Upper lobe of left lung (tissue), 6 donors: ENCODE measurements at regions not wholly inside any gene's neighbourhood (a gene's known extent, or its start where the extent isn't known, plus 50 kb on each side); places are given as distances from the start of the nearest gene placed in this dataset.
"Not testable (repeated sequence)": the region's sequence is repeated elsewhere in the genome, so short reads cannot be mapped to it uniquely, and the experiment has no call there.

Experiments used
- ATAC-seq, 2 donors: fragments of 200-7000 bp; cut with Tn5 transposase; one replicate each; pipeline ENCODE4 v1.9.1; 2022; ENCODE audit warnings: mild to moderate bottlenecking in 2 of 2, moderate library complexity in 2 of 2; ENCODE audit not compliant: low FRiP score in 2 of 2
- DNase-seq, 2 donors: peaks; one replicate each; pipeline ENCODE4 v3.0.0-alpha.2; 2019 to 2020
- H3K27ac ChIP-seq, 4 donors: fragments of 200-600 bp; sonication (generic); one replicate each; pipeline ENCODE4 v1.5.1; 2016 to 2019
- H3K27me3 ChIP-seq, 4 donors: fragments of 200-600 bp; sonication (generic); one replicate each; pipeline ENCODE4 v1.5.1; 2017 to 2019
- H3K36me3 ChIP-seq, 4 donors: fragments of 200-600 bp; sonication (generic); one replicate each; pipeline ENCODE4 v1.5.1; 2016 to 2019
- H3K4me1 ChIP-seq, 4 donors: fragments of 200-600 bp; sonication (generic); one replicate each; pipeline ENCODE4 v1.5.1; 2018 to 2019
- H3K4me3 ChIP-seq, 4 donors: fragments of 200-600 bp; sonication (generic); one replicate each; pipeline ENCODE4 v1.5.1; 2017 to 2019; ENCODE audit warnings: mild to moderate bottlenecking in 2 of 4, moderate library complexity in 1 of 4
- H3K9me3 ChIP-seq, 4 donors: fragments of 200-600 bp; sonication (generic); one replicate each; pipeline ENCODE4 v1.5.1; 2018 to 2019
- EP300 ChIP-seq, 4 donors: sonication (generic); formaldehyde crosslinking; IDR thresholded peaks; one replicate each; pipeline ENCODE4 v1.5.1; 2017; ENCODE audit warnings: antibody characterized with exemption in 4 of 4, control low read depth in 2 of 4
- POLR2A ChIP-seq, 4 donors: fragments of 450-650 bp; IDR thresholded peaks; one replicate each; pipeline ENCODE4 v1.5.1; 2016 to 2017; ENCODE audit warnings: antibody characterized with exemption in 4 of 4, mild to moderate bottlenecking in 2 of 4
- POLR2AphosphoS5 ChIP-seq, 2 donors: sonication (generic); formaldehyde crosslinking; IDR thresholded peaks; one replicate each; pipeline ENCODE4 v1.5.1; 2017; ENCODE audit warnings: antibody characterized with exemption in 2 of 2
- WGBS, 2 donors: methylation state at CpG; one replicate each; pipeline ENCODE4 v1.1.5; 2017 to 2018; 5-methylcytosine and 5-hydroxymethylcytosine counted together
- TF ChIP-seq, protein P1 (sequence below), 6 experiments: fragments of 450-650 bp in 4 of 6; fragments of 200-600 bp in 2 of 6; sonication (generic) in 2 of 6; IDR thresholded peaks; one replicate each; pipeline ENCODE4 v1.5.1; 2016 to 2019; ENCODE audit warnings: antibody characterized with exemption in 6 of 6
- donor health status: DM: no; HTN: no; CAD: no; lungs with moderate emphysema.
- donor health status: DM: no; HTN: yes; CAD: no; lungs with severe emphysema.

GRCh38 chr10:10053051-10053450, 964.6 kb upstream of the CELF2 start:
- TF ChIP-seq, protein P1, sequence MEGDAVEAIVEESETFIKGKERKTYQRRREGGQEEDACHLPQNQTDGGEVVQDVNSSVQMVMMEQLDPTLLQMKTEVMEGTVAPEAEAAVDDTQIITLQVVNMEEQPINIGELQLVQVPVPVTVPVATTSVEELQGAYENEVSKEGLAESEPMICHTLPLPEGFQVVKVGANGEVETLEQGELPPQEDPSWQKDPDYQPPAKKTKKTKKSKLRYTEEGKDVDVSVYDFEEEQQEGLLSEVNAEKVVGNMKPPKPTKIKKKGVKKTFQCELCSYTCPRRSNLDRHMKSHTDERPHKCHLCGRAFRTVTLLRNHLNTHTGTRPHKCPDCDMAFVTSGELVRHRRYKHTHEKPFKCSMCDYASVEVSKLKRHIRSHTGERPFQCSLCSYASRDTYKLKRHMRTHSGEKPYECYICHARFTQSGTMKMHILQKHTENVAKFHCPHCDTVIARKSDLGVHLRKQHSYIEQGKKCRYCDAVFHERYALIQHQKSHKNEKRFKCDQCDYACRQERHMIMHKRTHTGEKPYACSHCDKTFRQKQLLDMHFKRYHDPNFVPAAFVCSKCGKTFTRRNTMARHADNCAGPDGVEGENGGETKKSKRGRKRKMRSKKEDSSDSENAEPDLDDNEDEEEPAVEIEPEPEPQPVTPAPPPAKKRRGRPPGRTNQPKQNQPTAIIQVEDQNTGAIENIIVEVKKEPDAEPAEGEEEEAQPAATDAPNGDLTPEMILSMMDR (IDR thresholded peaks at IDR 0.05) = no peak
- TF ChIP-seq POLR2A (IDR thresholded peaks at IDR 0.05) = no peak
- TF ChIP-seq POLR2AphosphoS5 (IDR thresholded peaks at IDR 0.05) = no peak
- TF ChIP-seq EP300 (IDR thresholded peaks at IDR 0.05) = no peak
- Histone ChIP-seq H3K27me3 (no peaks in the 10 kb centered on the region), H3K36me3 (no peaks in the 10 kb centered on the region), H3K4me1 (no peaks in the 10 kb centered on the region), H3K9me3 (no peaks in the 10 kb centered on the region), H3K4me3 (no peak overlapping the region), H3K27ac (no peak overlapping the region)
- DNase-seq = no peak
- WGBS, 2 donors = 67 to 81% methylated on average over 9 of the region's 9 CpGs
- ATAC-seq = no peak

DNA sequence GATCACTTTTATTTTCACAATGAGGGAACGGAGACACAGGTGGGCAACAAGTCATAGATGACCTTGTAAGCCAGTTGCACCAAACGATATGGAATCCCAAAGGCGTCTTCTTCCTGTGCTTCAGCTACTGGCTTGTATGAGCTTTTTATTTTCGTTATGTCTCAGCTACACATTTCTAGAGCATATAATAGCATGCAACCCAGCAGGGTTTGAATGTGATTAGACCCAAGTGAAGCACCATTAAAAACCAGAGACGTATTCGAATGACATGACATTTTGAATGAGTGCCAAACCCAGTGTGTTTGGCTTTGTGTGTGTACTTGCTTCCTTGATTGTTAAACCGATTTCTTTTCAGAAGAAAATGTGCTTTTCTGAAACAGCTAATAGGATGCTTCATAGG, 963.2 kb upstream of the CELF2 start:
- ATAC-seq (no peak), DNase-seq (no peak)
- no peaks in the 10 kb centered on the region for H3K27me3 ChIP-seq
- H3K4me3 ChIP-seq = no peak overlapping the region
- no peaks in the 10 kb centered on the region for H3K4me1 ChIP-seq
- no peak overlapping the region for H3K27ac ChIP-seq
- WGBS, 2 donors = 75 to 78% methylated on average over 7 of the region's 7 CpGs
- TF ChIP-seq, protein P1 (IDR thresholded peaks at IDR 0.05) = no peak
- no peak for TF ChIP-seq POLR2A (IDR thresholded peaks at IDR 0.05)
- TF ChIP-seq POLR2AphosphoS5 (IDR thresholded peaks at IDR 0.05) = no peak
- no peak for TF ChIP-seq EP300 (IDR thresholded peaks at IDR 0.05)
- H3K9me3 ChIP-seq = no peaks in the 10 kb centered on the region
- H3K36me3 ChIP-seq = no peaks in the 10 kb centered on the region

DNA sequence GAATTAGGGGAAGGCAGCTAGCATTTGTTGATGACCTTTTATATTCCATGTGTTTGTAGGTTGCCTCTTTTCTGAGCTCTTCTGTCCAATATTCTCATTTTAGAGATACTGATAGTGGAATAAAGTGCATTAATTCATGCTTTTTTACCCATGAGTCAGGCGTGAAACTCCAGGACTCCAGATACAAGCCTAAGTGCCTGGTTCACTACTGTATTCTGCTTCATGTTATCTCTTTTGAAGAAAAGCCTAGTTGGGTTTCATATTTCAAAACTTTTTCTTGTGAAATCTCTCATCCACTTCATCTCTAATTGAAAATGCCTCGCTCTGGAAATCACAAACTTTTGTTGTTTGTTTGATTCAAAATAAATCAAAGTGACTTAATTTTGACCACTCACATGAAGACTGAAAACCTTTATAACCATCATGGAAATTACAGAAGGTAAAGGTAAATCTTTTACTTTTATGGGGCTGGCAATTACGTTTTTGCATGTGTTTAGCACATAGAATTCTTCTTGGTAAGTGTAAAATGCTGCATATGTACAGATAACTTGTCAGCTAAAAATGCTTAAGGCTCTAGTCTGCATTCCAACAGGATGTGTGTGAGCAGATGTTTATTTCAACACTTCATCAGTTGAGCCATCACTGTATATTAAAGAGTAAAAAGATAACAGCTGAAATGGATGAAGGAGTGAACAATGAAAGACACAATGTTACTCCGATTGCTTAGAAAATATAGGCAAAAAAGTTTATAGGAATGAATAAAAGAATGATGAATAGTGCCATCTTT, 961.8 kb upstream of the CELF2 start:
- ATAC-seq (no peak), DNase-seq (no peak)
- H3K4me3 ChIP-seq = no peak overlapping the region
- no peaks in the 10 kb centered on the region for H3K9me3 ChIP-seq
- H3K4me1 ChIP-seq = no peaks in the 10 kb centered on the region
- 58 to 61% methylated on average over 4 of the region's 4 CpGs for WGBS, 2 donors
- TF ChIP-seq, protein P1 (IDR thresholded peaks at IDR 0.05) = no peak
- TF ChIP-seq POLR2A (IDR thresholded peaks at IDR 0.05) = no peak
- H3K27me3 ChIP-seq = no peaks in the 10 kb centered on the region
- H3K27ac ChIP-seq = no peak overlapping the region
- no peaks in the 10 kb centered on the region for H3K36me3 ChIP-seq

- no peaks in the 10 kb centered on the region for H3K4me1 ChIP-seq
- H3K4me3 ChIP-seq = no peak overlapping the region
- H3K27ac ChIP-seq = no peak overlapping the region
- H3K9me3 ChIP-seq = no peaks in the 10 kb centered on the region
- ATAC-seq (no peak), DNase-seq (no peak)
- TF ChIP-seq POLR2A (IDR thresholded peaks at IDR 0.05) (no peak), POLR2AphosphoS5 (IDR thresholded peaks at IDR 0.05) (no peak), EP300 (IDR thresholded peaks at IDR 0.05) (no peak)
- TF ChIP-seq, protein P1 (IDR thresholded peaks at IDR 0.05) = no peak
- 74 to 77% methylated on average over 5 of the region's 5 CpGs for WGBS, 2 donors
- no peaks in the 10 kb centered on the region for H3K27me3 ChIP-seq
- H3K36me3 ChIP-seq = no peaks in the 10 kb centered on the region
These were observed 960.7 kb upstream of the CELF2 start for GRCh38 chr10:10056961-10057360.

- Histone ChIP-seq H3K4me3 (no peak overlapping the region), H3K27ac (no peak overlapping the region), H3K27me3 (no peaks in the 10 kb centered on the region), H3K4me1 (no peaks in the 10 kb centered on the region), H3K9me3 (no peaks in the 10 kb centered on the region), H3K36me3 (no peaks in the 10 kb centered on the region)
- ATAC-seq = no peak
- no peak for TF ChIP-seq POLR2A (IDR thresholded peaks at IDR 0.05)
- TF ChIP-seq POLR2AphosphoS5 (IDR thresholded peaks at IDR 0.05) = no peak
- TF ChIP-seq, protein P1 (IDR thresholded peaks at IDR 0.05) = no peak
- DNase-seq = no peak
These were observed 950.0 kb upstream of the CELF2 start for GRCh38 chr10:10067644-10068043.

GRCh38 chr10:10074847-10075246, 942.8 kb upstream of the CELF2 start:
- not testable (repeated sequence) for H3K27ac ChIP-seq, ATAC-seq, H3K4me1 ChIP-seq, H3K36me3 ChIP-seq, H3K27me3 ChIP-seq, H3K4me3 ChIP-seq, H3K9me3 ChIP-seq
- peak in 1 of 2 donors; percentile 20 for DNase-seq
- 86 to 90% methylated on average over 9 of the region's 9 CpGs for WGBS, 2 donors
